Ovary (tissue), 7 donors: ENCODE measurements at regions not wholly inside any gene's neighbourhood (a gene's known extent, or its start where the extent isn't known, plus 50 kb on each side); places are given as distances from the start of the nearest gene placed in this dataset.

ENCODE experiments used
- DNase-seq, 5 donors: peaks; one replicate each; pipeline ENCODE4 v3.0.0-alpha.2; 2019 to 2020
- H3K27ac ChIP-seq, 2 donors: fragments of 200-600 bp; one replicate each; pipeline versions ENCODE4 v1.5.1 to v1.8.0; 2019 to 2022
- H3K27me3 ChIP-seq: fragments of 200-600 bp; one replicate; pipeline ENCODE4 v1.8.0; 2022
- H3K36me3 ChIP-seq: fragments of 200-600 bp; sonication (generic); one replicate; pipeline ENCODE4 v1.5.1; 2019
- H3K4me1 ChIP-seq: one replicate; pipeline ENCODE4 v1.8.1; 2013; ENCODE audit warnings: mild to moderate bottlenecking, moderate library complexity; ENCODE audit not compliant: insufficient read depth
- H3K4me3 ChIP-seq: fragments of 200-600 bp; sonication (generic); one replicate; pipeline ENCODE4 v1.5.1; 2017
- H3K9me3 ChIP-seq, 2 donors: fragments of 200-600 bp in 1 of 2; sonication (generic) in 1 of 2; one replicate each; pipeline versions ENCODE4 v1.5.1 to v1.8.1; 2013 to 2019; ENCODE audit warnings: mild to moderate bottlenecking in 1 of 2, moderate library complexity in 1 of 2
- EP300 ChIP-seq: sonication (generic); formaldehyde crosslinking; IDR thresholded peaks from one replicate; pipeline ENCODE4 v1.6.1; 2017; ENCODE audit warnings: antibody characterized with exemption
- POLR2A ChIP-seq: fragments of 450-650 bp; IDR thresholded peaks from one replicate; pipeline ENCODE4 v1.6.1; 2017; ENCODE audit warnings: antibody characterized with exemption, mild to moderate bottlenecking, moderate library complexity
- WGBS, 3 donors: extraction: QIAGEN DNeasy Blood & Tissue Kit in 1 of 3; methylation state at CpG; one replicate each; pipeline versions ENCODE4 v1.1.5 to v1.1.7; 2013 to 2017; 5-methylcytosine and 5-hydroxymethylcytosine counted together
- intact Hi-C, 4 donors: fragments of 100-400 bp; cut with DNase I; formaldehyde crosslinking; loops; one replicate each; pipeline versions ENCODE4 v1.11.0 to v1.15.1; 2022 to 2023
- TF ChIP-seq, protein P1 (sequence below), 3 donors: fragments of 450-650 bp in 2 of 3; fragments of 200-600 bp in 1 of 3; IDR thresholded peaks; one replicate each; pipeline versions ENCODE4 v1.5.1 to v1.8.0; 2016 to 2022; ENCODE audit warnings: antibody characterized with exemption in 3 of 3, mild to moderate bottlenecking in 1 of 3
- donor health status: DM: no; HTN: no; CAD: no; lungs with moderate emphysema.
- donor health status: DM: no; HTN: no; CAD: no.
- donor health status: Bipolar disorder and iron deficiency.
- donor health status: DM: no; HTN: no; CAD: no.
- donor health status: DM: yes; HTN: yes; CAD: no.

DNA sequence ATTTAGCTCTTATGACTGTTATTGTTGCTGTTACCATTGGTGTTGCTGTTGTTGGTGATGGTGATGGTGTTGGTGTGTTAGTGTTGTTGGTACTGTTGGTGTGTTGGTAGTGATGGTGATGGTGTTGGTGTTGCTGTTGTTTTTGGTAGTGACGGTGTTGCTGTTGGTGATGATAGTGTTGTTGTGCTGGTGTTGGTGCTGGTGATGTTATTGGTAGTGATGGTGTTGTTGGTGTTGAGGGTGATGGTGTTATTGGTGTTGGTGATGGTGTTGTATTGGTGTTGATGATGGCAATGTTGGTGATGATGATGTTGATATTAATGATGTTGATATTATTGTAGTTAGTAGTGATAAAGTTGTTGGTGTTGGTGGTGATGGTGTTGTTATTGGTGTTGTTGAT is 285.7 kb upstream of the FOXF1 start:
- intact Hi-C loops, result no loop called here
- Histone ChIP-seq H3K27me3 (no peaks in the 10 kb centered on the region), H3K4me3 (no peak overlapping the region), H3K9me3 (no peaks in the 10 kb centered on the region), H3K4me1 (peaks cover 2% of the 10 kb centered on the region), H3K36me3 (no peaks in the 10 kb centered on the region), H3K27ac (no peak overlapping the region)
- DNase-seq, result no peak
- 95 to 100% (median 97%) methylated on average over 1 of the region's 1 CpG for WGBS, 3 donors
- TF ChIP-seq, protein P1, sequence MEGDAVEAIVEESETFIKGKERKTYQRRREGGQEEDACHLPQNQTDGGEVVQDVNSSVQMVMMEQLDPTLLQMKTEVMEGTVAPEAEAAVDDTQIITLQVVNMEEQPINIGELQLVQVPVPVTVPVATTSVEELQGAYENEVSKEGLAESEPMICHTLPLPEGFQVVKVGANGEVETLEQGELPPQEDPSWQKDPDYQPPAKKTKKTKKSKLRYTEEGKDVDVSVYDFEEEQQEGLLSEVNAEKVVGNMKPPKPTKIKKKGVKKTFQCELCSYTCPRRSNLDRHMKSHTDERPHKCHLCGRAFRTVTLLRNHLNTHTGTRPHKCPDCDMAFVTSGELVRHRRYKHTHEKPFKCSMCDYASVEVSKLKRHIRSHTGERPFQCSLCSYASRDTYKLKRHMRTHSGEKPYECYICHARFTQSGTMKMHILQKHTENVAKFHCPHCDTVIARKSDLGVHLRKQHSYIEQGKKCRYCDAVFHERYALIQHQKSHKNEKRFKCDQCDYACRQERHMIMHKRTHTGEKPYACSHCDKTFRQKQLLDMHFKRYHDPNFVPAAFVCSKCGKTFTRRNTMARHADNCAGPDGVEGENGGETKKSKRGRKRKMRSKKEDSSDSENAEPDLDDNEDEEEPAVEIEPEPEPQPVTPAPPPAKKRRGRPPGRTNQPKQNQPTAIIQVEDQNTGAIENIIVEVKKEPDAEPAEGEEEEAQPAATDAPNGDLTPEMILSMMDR (IDR thresholded peaks at IDR 0.05), result no peak
- no peak for TF ChIP-seq POLR2A
- TF ChIP-seq EP300, result no peak

- Histone ChIP-seq H3K27ac (no peak overlapping the region), H3K4me3 (no peak overlapping the region), H3K4me1 (peaks cover 2% of the 10 kb centered on the region), H3K36me3 (no peaks in the 10 kb centered on the region), H3K9me3 (no peaks in the 10 kb centered on the region), H3K27me3 (no peaks in the 10 kb centered on the region)
- WGBS, 3 donors, result 69 to 89% (median 84%) methylated on average over 2 of the region's 2 CpGs
- TF ChIP-seq POLR2A (no peak), EP300 (no peak)
- TF ChIP-seq, protein P1 (IDR thresholded peaks at IDR 0.05), result no peak
- intact Hi-C loops, result no loop called here
- DNase-seq, result no peak
These were observed 284.4 kb upstream of the FOXF1 start for GRCh38 chr16:86225905-86226371.

- no peak for DNase-seq
- 89 to 94% (median 89%) methylated on average over 8 of the region's 8 CpGs for WGBS, 3 donors
- H3K27ac ChIP-seq, result no peak overlapping the region
- no peak overlapping the region for H3K4me3 ChIP-seq
- H3K27me3 ChIP-seq, result no peaks in the 10 kb centered on the region
- H3K36me3 ChIP-seq, result no peaks in the 10 kb centered on the region
- H3K9me3 ChIP-seq, result no peaks in the 10 kb centered on the region
- TF ChIP-seq, protein P1 (IDR thresholded peaks at IDR 0.05), result no peak
- no peak for TF ChIP-seq EP300
- TF ChIP-seq POLR2A, result no peak
- peaks cover 2% of the 10 kb centered on the region for H3K4me1 ChIP-seq
- intact Hi-C loops, result no loop called here
These were observed 283.3 kb upstream of the FOXF1 start for GRCh38 chr16:86227041-86227440.

DNA sequence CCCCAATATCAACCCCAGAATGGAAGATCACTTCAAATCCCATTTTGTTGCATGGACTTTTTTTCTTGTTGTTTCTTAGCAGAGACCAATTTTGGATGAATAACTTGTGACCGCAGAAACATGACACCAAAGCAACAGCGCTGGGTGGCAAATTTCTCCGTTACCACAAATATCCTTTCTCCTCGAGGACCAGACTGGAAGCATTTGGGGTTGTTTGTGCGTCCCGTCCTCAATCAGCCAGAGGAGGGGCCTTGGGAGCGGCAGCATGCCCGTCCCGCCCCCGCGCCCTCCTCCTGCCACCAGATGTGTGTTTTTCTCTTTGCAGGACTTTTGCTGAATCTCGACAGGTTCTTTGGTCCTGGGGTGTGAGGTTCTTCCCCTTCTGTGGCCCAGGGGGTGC is 282.5 kb upstream of the FOXF1 start:
- intact Hi-C loops, result no loop called here
- no peak for DNase-seq
- H3K27ac ChIP-seq, result no peak overlapping the region
- H3K4me3 ChIP-seq, result no peak overlapping the region
- 19 to 35% (median 21%) methylated on average over 12 of the region's 12 CpGs for WGBS, 3 donors
- H3K27me3 ChIP-seq, result no peaks in the 10 kb centered on the region
- no peaks in the 10 kb centered on the region for H3K4me1 ChIP-seq
- H3K36me3 ChIP-seq, result no peaks in the 10 kb centered on the region
- H3K9me3 ChIP-seq, result no peaks in the 10 kb centered on the region
- TF ChIP-seq POLR2A (no peak), EP300 (no peak)
- TF ChIP-seq, protein P1 (IDR thresholded peaks at IDR 0.05), result no peak

DNA sequence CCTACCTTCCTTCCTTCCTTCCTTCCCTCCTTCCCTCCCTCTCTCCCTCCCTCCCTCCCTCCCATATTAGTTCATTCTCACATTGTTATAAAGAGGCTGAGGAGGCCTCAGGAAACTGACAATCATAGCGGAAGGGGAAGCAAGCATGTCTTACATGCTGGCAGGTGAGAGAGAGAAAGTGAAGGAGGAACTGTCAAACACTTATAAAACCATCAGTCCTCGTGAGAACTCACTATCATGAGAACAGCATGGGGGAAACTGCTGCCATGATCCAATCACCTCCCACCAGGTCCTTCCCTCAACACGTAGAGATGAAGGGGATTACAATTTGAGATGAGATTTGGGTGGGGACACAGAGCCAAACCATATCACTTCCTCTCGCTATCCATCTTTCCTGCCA is 281.6 kb upstream of the FOXF1 start:
- no peaks in the 10 kb centered on the region for H3K9me3 ChIP-seq
- DNase-seq, result no peak
- no peak overlapping the region for H3K27ac ChIP-seq
- no peaks in the 10 kb centered on the region for H3K4me1 ChIP-seq
- no peak overlapping the region for H3K4me3 ChIP-seq
- H3K36me3 ChIP-seq, result no peaks in the 10 kb centered on the region
- TF ChIP-seq EP300 (no peak), POLR2A (no peak)
- TF ChIP-seq, protein P1 (IDR thresholded peaks at IDR 0.05), result no peak
- 61 to 75% (median 67%) methylated on average over 4 of the region's 4 CpGs for WGBS, 3 donors
- no peaks in the 10 kb centered on the region for H3K27me3 ChIP-seq
- intact Hi-C loops, result no loop called here
